Activated CD4-positive, CD25-positive, alpha-beta regulatory T cell (primary cell): ENCODE measurements at regions not wholly inside any gene's neighbourhood (a gene's known extent, or its start where the extent isn't known, plus 50 kb on each side); places are given as distances from the start of the nearest gene placed in this dataset.

ENCODE experiments used
- DNase-seq, 4 experiments: peaks; one replicate each; lab custom pipeline; 2025; lab: John Stamatoyannopoulos, UW

- no peak for DNase-seq
Observed at GRCh38 chr11:128365044-128365443, 222.3 kb downstream of the ETS1 start.

- DNase-seq: no peak
Observed at GRCh38 chr11:128361451-128362020, 225.8 kb downstream of the ETS1 start.

- no peak for DNase-seq
Observed at GRCh38 chr11:128359515-128359914, 227.8 kb downstream of the ETS1 start.

GRCh38 chr11:128357073-128357472 lies 230.3 kb downstream of the ETS1 start:
- no peak for DNase-seq

- no peak for DNase-seq
Observed at GRCh38 chr11:128355558-128355957, 231.8 kb downstream of the ETS1 start.

- DNase-seq: no peak
Observed at GRCh38 chr11:128354476-128354875, 232.9 kb downstream of the ETS1 start.

- no peak for DNase-seq
Observed at GRCh38 chr11:128351168-128351567, 236.2 kb downstream of the ETS1 start.

- DNase-seq: no peak
Observed at GRCh38 chr11:128349650-128350299, 237.6 kb downstream of the ETS1 start.

- no peak for DNase-seq
Observed at GRCh38 chr11:128346804-128347203, 240.6 kb downstream of the ETS1 start.

GRCh38 chr11:128345316-128345715 lies 242.0 kb downstream of the ETS1 start:
- DNase-seq: no peak

GRCh38 chr11:128343870-128344269 lies 243.5 kb downstream of the ETS1 start:
- no peak for DNase-seq

GRCh38 chr11:128343135-128343514 lies 244.2 kb downstream of the ETS1 start:
- DNase-seq: no peak

GRCh38 chr11:128342511-128343134 lies 244.7 kb downstream of the ETS1 start:
- no peak for DNase-seq

GRCh38 chr11:128341280-128342248 lies 245.8 kb downstream of the ETS1 start:
- DNase-seq: no peak

- no peak for DNase-seq
Observed at GRCh38 chr11:128339792-128340191, 247.6 kb downstream of the ETS1 start.

- no peak for DNase-seq
Observed at GRCh38 chr11:128338811-128339210, 248.5 kb downstream of the ETS1 start.

- no peak for DNase-seq
Observed at GRCh38 chr11:128336203-128336602, 251.2 kb downstream of the ETS1 start.

GRCh38 chr11:128335729-128336128 lies 251.6 kb downstream of the ETS1 start:
- DNase-seq: no peak

GRCh38 chr11:128334311-128335044 lies 252.9 kb downstream of the ETS1 start:
- DNase-seq: no peak

GRCh38 chr11:128331317-128331716 lies 256.0 kb downstream of the ETS1 start:
- no peak for DNase-seq

GRCh38 chr11:128330203-128330602 lies 257.2 kb downstream of the ETS1 start:
- DNase-seq: no peak
